Endothelial cell of umbilical vein (primary cell): ENCODE measurements at regions not wholly inside any gene's neighbourhood (a gene's known extent, or its start where the extent isn't known, plus 50 kb on each side); places are given as distances from the start of the nearest gene placed in this dataset.

ENCODE experiments used
- BruUV-seq: library from RNA; stranded (reverse); fragments of 400-500 nt; replicated peaks from 2 replicates; lab custom pipeline; 2021; lab: Mats Ljungman, UMichigan
- CTCF ChIA-PET: fragments of 300-600, 350-600 bp; sonication (Branson Sonifier 250); formaldehyde crosslinking; loops from one replicate; lab custom pipeline; 2021; ENCODE audit warnings: antibody characterized with exemption, inconsistent platforms; lab: Charles Lee
- POLR2A ChIA-PET: fragments of 300-600, 350-600 bp; sonication (Branson Sonifier 250); formaldehyde crosslinking; loops from one replicate; lab custom pipeline; 2021; ENCODE audit warnings: antibody characterized with exemption, inconsistent platforms; lab: Charles Lee
- DNase-seq: peaks from one replicate; pipeline ENCODE4 v3.0.0-alpha.2; 2011; ENCODE audit warnings: low read depth, low spot score
- FAIRE-seq: peaks from 2 replicates; lab custom pipeline; 2011; peaks lifted over from hg19 to GRCh38; lab: Jason Lieb, UNC
- H2AFZ ChIP-seq: 2 replicates; pipeline ENCODE4 v1.6.0; 2012; ENCODE audit warnings: low read depth, low read length, control low read depth, inconsistent platforms
- H3K27ac ChIP-seq: 2 replicates; pipeline ENCODE4 v1.5.1; 2011; ENCODE audit warnings: low read depth, mild to moderate bottlenecking, control low read depth, low read length, moderate library complexity; ENCODE audit not compliant: insufficient read depth
- H3K27me3 ChIP-seq, 2 experiments: 2 replicates each; pipeline versions ENCODE4 v1.6.0 to v1.6.1; 2011; ENCODE audit warnings: low read length in 2 of 2, mixed read lengths in 1 of 2; ENCODE audit not compliant: control insufficient read depth in 2 of 2, insufficient read depth in 2 of 2
- H3K36me3 ChIP-seq, 2 experiments: 2 replicates in 1 of 2; 3 replicates in 1 of 2; pipeline ENCODE4 v1.5.1; 2011; ENCODE audit warnings: low read length in 2 of 2, mild to moderate bottlenecking in 1 of 2, moderate library complexity in 1 of 2; ENCODE audit not compliant: control insufficient read depth in 2 of 2, insufficient read depth in 2 of 2; ENCODE audit errors: extremely low read depth in 1 of 2
- H3K4me1 ChIP-seq: 3 replicates; pipeline ENCODE4 v1.5.1; 2011; ENCODE audit warnings: mild to moderate bottlenecking, low read length; ENCODE audit not compliant: control insufficient read depth, insufficient read depth; ENCODE audit errors: extremely low read depth
- H3K4me2 ChIP-seq: 2 replicates; pipeline ENCODE4 v1.6.1; 2011; ENCODE audit warnings: low read length, control low read depth, mixed read lengths; ENCODE audit not compliant: insufficient read depth
- H3K4me3 ChIP-seq, 3 experiments: fragments of 200-600 bp in 1 of 3; sonication (generic), shearing (Covaris generic) in 1 of 3; replicated peaks in 1 of 3; 2 replicates each; pipeline ENCODE4 v1.5.1; 2011 to 2016; ENCODE audit warnings: control low read depth in 3 of 3, low read length in 3 of 3, mild to moderate bottlenecking in 2 of 3, inconsistent platforms in 1 of 3, low read depth in 1 of 3, moderate library complexity in 1 of 3; ENCODE audit not compliant: insufficient read depth in 1 of 3
- H3K79me2 ChIP-seq: 2 replicates; pipeline ENCODE4 v1.6.0; 2012; ENCODE audit warnings: low read length, inconsistent platforms; ENCODE audit not compliant: control insufficient read depth, insufficient read depth
- H3K9ac ChIP-seq: replicated peaks from 2 replicates; pipeline ENCODE3; 2011; ENCODE audit warnings: low read length, control low read depth; ENCODE audit not compliant: insufficient read depth; ENCODE audit errors: extremely low read depth
- H3K9me1 ChIP-seq: replicated peaks from 3 replicates; pipeline ENCODE4 v1.6.0; 2011; ENCODE audit warnings: mild to moderate bottlenecking, low read length; ENCODE audit not compliant: control insufficient read depth, insufficient read depth; ENCODE audit errors: extremely low read depth
- H3K9me3 ChIP-seq: replicated peaks from 2 replicates; pipeline ENCODE4 v1.5.1; 2012; ENCODE audit warnings: low read length, inconsistent platforms; ENCODE audit not compliant: control insufficient read depth, insufficient read depth
- H4K20me1 ChIP-seq: replicated peaks from 2 replicates; pipeline ENCODE3; 2011; ENCODE audit warnings: mild to moderate bottlenecking, low read length; ENCODE audit not compliant: control insufficient read depth, insufficient read depth; ENCODE audit errors: extremely low read depth
- CTCF ChIP-seq, 2 donors: IDR thresholded peaks; 1 replicate in 1 of 2; 2 replicates in 1 of 2; pipeline ENCODE4 v1.5.1; 2011; ENCODE audit warnings: low read length in 2 of 2, mild to moderate bottlenecking in 2 of 2, moderate library complexity in 2 of 2, control low read depth in 1 of 2, inconsistent platforms in 1 of 2, low read depth in 1 of 2; ENCODE audit not compliant: insufficient read depth in 1 of 2; ENCODE audit errors: extremely low read depth in 1 of 2
- EZH2 ChIP-seq: IDR thresholded peaks from 2 replicates; pipeline ENCODE4 v1.6.1; 2012; ENCODE audit warnings: borderline replicate concordance, low read depth, mild to moderate bottlenecking, moderate library complexity, low read length, inconsistent platforms; ENCODE audit not compliant: severe bottlenecking
- FOS ChIP-seq: IDR thresholded peaks from 2 replicates; pipeline ENCODE4 v1.6.1; 2011; ENCODE audit warnings: mild to moderate bottlenecking, low read length, moderate library complexity, borderline replicate concordance; ENCODE audit not compliant: insufficient read depth
- GATA2 ChIP-seq: IDR thresholded peaks from 2 replicates; pipeline ENCODE4 v1.7.0; 2011; ENCODE audit warnings: low read depth, mild to moderate bottlenecking, moderate library complexity, mixed read lengths, low read length; ENCODE audit not compliant: insufficient read length, insufficient read depth
- JUN ChIP-seq: IDR thresholded peaks from 2 replicates; pipeline ENCODE4 v1.6.1; 2011; ENCODE audit warnings: borderline replicate concordance, low read depth; ENCODE audit not compliant: insufficient read length, insufficient read depth
- MAX ChIP-seq: IDR thresholded peaks from 2 replicates; pipeline ENCODE4 v1.6.1; 2011; ENCODE audit not compliant: insufficient read depth, insufficient read length
- MYC ChIP-seq: IDR thresholded peaks from one replicate; pipeline ENCODE4 v1.6.1; 2011; ENCODE audit warnings: mild to moderate bottlenecking, low read depth, low read length
- POLR2A ChIP-seq: IDR thresholded peaks from 2 replicates; pipeline ENCODE4 v1.6.1; 2012; ENCODE audit warnings: low read depth, mild to moderate bottlenecking, control low read depth, low read length
- POLR2AphosphoS5 ChIP-seq: IDR thresholded peaks from 2 replicates; pipeline ENCODE4 v1.6.1; 2012; ENCODE audit warnings: low read depth, mild to moderate bottlenecking, control low read depth, low read length, moderate library complexity; ENCODE audit not compliant: insufficient read depth
- dilution Hi-C: fragments of 300-500 bp; cut with MboI; formaldehyde crosslinking; loops from one replicate; pipeline ENCODE4 v1.15.0; 2019; ENCODE audit warnings: low sequenced_read_pairs; ENCODE audit not compliant: extremely low pct_ligation_motif_present
- intact Hi-C: fragments of 100-400 bp; cut with micrococcal nuclease; formaldehyde crosslinking; loops from one replicate; pipeline ENCODE4 v1.10.0; 2022

DNA sequence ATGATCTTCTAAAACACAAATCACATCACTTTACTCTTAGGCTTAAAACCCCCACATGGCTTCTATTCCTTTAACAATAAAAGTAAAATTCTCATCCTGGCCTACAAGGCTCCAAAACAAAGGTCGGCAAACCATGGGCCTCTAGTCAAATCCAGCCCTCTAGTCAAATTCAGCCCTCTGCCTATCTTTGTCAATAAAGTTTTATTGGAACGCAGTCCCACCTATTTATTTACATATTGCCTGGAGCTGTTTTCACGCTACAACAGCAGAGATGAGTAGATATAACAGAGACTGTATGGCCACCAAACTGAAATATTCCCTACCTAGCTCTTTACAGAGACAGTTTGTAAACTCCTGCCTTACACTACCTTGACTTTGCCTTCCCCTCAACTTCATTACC lies 178.8 kb downstream of the PTPN20 start:
- DNase-seq: no peak
- no TSS peak for BruUV-seq
- H2AFZ ChIP-seq: no peak overlapping the region
- no peaks in the 10 kb centered on the region for H4K20me1 ChIP-seq
- H3K9me1 ChIP-seq: no peaks in the 10 kb centered on the region
- TF ChIP-seq MYC (no peak), MAX (no peak)
- H3K9me3 ChIP-seq: no peaks in the 10 kb centered on the region
- H3K79me2 ChIP-seq: no peaks in the 10 kb centered on the region
- FAIRE-seq: no peak
- ChIA-PET POLR2A (no interaction called here), CTCF (no interaction called here)
- H3K9ac ChIP-seq: no peak overlapping the region
- no peak overlapping the region for H3K4me2 ChIP-seq
- H3K4me1 ChIP-seq: no peaks in the 10 kb centered on the region
- no peak overlapping the region for H3K4me3 ChIP-seq
- intact Hi-C loops (no loop called here), dilution Hi-C loops (no loop called here)
- H3K27ac ChIP-seq: no peak overlapping the region
- no peaks in the 10 kb centered on the region for H3K27me3 ChIP-seq
- no peaks in the 10 kb centered on the region for H3K36me3 ChIP-seq

GRCh38 chr10:47090903-47091302 lies 179.7 kb downstream of the PTPN20 start:
- Histone ChIP-seq H3K27ac (no peak overlapping the region), H2AFZ (no peak overlapping the region), H3K36me3 (no peaks in the 10 kb centered on the region), H3K9me3 (no peaks in the 10 kb centered on the region), H3K79me2 (no peaks in the 10 kb centered on the region), H3K9ac (no peak overlapping the region), H3K4me1 (no peaks in the 10 kb centered on the region), H4K20me1 (no peaks in the 10 kb centered on the region), H3K27me3 (no peaks in the 10 kb centered on the region), H3K4me3 (no peak overlapping the region), H3K4me2 (no peak overlapping the region), H3K9me1 (no peaks in the 10 kb centered on the region)
- POLR2A ChIA-PET: no interaction called here
- CTCF ChIA-PET: no interaction called here
- TF ChIP-seq POLR2A (no peak), CTCF (IDR thresholded peaks at IDR 0.05; ENCODE audit: extremely low read depth in 1 of 2, insufficient read depth in 1 of 2, low read depth in 1 of 2, low read length in 2 of 2) (no peak), GATA2 (no peak), FOS (no peak), EZH2 (no peak), MYC (no peak), POLR2AphosphoS5 (no peak), MAX (no peak), JUN (no peak)
- FAIRE-seq (no peak), DNase-seq (no peak)
- no TSS peak for BruUV-seq
- dilution Hi-C loops (no loop called here), intact Hi-C loops (no loop called here)
